HAP-1 (cell line): ENCODE measurements at regions not wholly inside any gene's neighbourhood (a gene's known extent, or its start where the extent isn't known, plus 50 kb on each side); places are given as distances from the start of the nearest gene placed in this dataset.
"Not testable (repeated sequence)": the region's sequence is repeated elsewhere in the genome, so short reads cannot be mapped to it uniquely, and the experiment has no call there.

Source experiments
- DNase-seq, 2 experiments: peaks; one replicate each; pipeline ENCODE4 v3.0.0-alpha.2; 2016 to 2020; ENCODE audit warnings: low spot score in 2 of 2
- H3K27me3 ChIP-seq: fragments of 250-450 bp; sonication (Bioruptor Pico); 2 replicates; pipeline ENCODE4 v1.5.1; 2020; ENCODE audit warnings: low read depth, mild to moderate bottlenecking, moderate library complexity
- H3K36me3 ChIP-seq: fragments of 250-450 bp; sonication (Bioruptor Pico); replicated peaks from 2 replicates; pipeline ENCODE4 v1.5.1; 2020; ENCODE audit warnings: mild to moderate bottlenecking
- H3K4me1 ChIP-seq: fragments of 250-450 bp; sonication (Bioruptor Pico); 2 replicates; pipeline ENCODE4 v1.5.1; 2020; ENCODE audit warnings: mild to moderate bottlenecking
- H3K4me3 ChIP-seq: fragments of 250-450 bp; sonication (Bioruptor Pico); 2 replicates; pipeline ENCODE4 v1.5.1; 2020; ENCODE audit warnings: mild to moderate bottlenecking, moderate library complexity
- H3K9me3 ChIP-seq: fragments of 250-450 bp; sonication (Bioruptor Pico); 2 replicates; pipeline ENCODE4 v1.5.1; 2020; ENCODE audit warnings: mild to moderate bottlenecking, moderate library complexity
- in situ Hi-C: fragments of 300-500 bp; cut with MboI; formaldehyde crosslinking; loops from 3 replicates; pipeline ENCODE4 v1.14.3; 2020; ENCODE audit warnings: low sequenced_read_pairs, inconsistent platforms, mixed read lengths

- Histone ChIP-seq H3K27me3 (no peaks in the 10 kb centered on the region), H3K36me3 (no peaks in the 10 kb centered on the region), H3K4me1 (no peaks in the 10 kb centered on the region), H3K4me3 (no peak overlapping the region), H3K9me3 (no peaks in the 10 kb centered on the region)
- in situ Hi-C loops: no loop called here
- DNase-seq: no peak
Observed at GRCh38 chr3:137820366-137820765, 56.3 kb downstream of the SOX14 start.

- in situ Hi-C loops: no loop called here
- Histone ChIP-seq H3K27me3 (no peaks in the 10 kb centered on the region; the same call in 1 of the 2 replicates), H3K4me1 (no peaks in the 10 kb centered on the region), H3K4me3 (no peak overlapping the region), H3K9me3 (no peaks in the 10 kb centered on the region), H3K36me3 (no peaks in the 10 kb centered on the region)
- no peak for DNase-seq
Observed at GRCh38 chr3:137835096-137835495, 71.0 kb downstream of the SOX14 start.

- H3K4me3 ChIP-seq: no peak overlapping the region
- DNase-seq: peak in 1 of 2 experiments; percentile 38
- H3K27me3 ChIP-seq: peaks cover 15% of the 10 kb centered on the region
- peaks cover 9% of the 10 kb centered on the region for H3K4me1 ChIP-seq
- H3K9me3 ChIP-seq: no peaks in the 10 kb centered on the region
- H3K36me3 ChIP-seq: no peaks in the 10 kb centered on the region
- in situ Hi-C loops: no loop called here
Observed at GRCh38 chr3:137845194-137845593, 81.1 kb downstream of the SOX14 start.

- in situ Hi-C loops: no loop called here
Observed at GRCh38 chr3:137845666-137846065, 81.6 kb downstream of the SOX14 start.

GRCh38 chr3:137852391-137852830 lies 88.3 kb downstream of the SOX14 start:
- peaks cover 19% of the 10 kb centered on the region for H3K27me3 ChIP-seq
- H3K36me3 ChIP-seq: no peaks in the 10 kb centered on the region
- in situ Hi-C loops: no loop called here

More at GRCh38 chr3:137845666-137846065, 81.6 kb downstream of the SOX14 start:
- Histone ChIP-seq H3K9me3 (no peaks in the 10 kb centered on the region), H3K36me3 (no peaks in the 10 kb centered on the region), H3K4me1 (peaks cover 9% of the 10 kb centered on the region), H3K27me3 (peaks cover 19% of the 10 kb centered on the region), H3K4me3 (no peak overlapping the region)
- no peak for DNase-seq

GRCh38 chr3:137854533-137855261 lies 90.6 kb downstream of the SOX14 start:
- DNase-seq: peak; percentile 55 to 71
- peaks cover 9% of the 10 kb centered on the region for H3K4me1 ChIP-seq
- in situ Hi-C loops: no loop called here
- peaks cover 7% of the 10 kb centered on the region for H3K27me3 ChIP-seq
- H3K9me3 ChIP-seq: no peaks in the 10 kb centered on the region
- no peaks in the 10 kb centered on the region for H3K36me3 ChIP-seq
- H3K4me3 ChIP-seq: no peak overlapping the region

More at GRCh38 chr3:137852391-137852830, 88.3 kb downstream of the SOX14 start:
- Histone ChIP-seq H3K4me1 (peaks cover 9% of the 10 kb centered on the region), H3K4me3 (no peak overlapping the region), H3K9me3 (no peaks in the 10 kb centered on the region)
- DNase-seq: no peak

- peaks cover 24% of the 10 kb centered on the region for H3K4me1 ChIP-seq
- in situ Hi-C loops: no loop called here
- no peaks in the 10 kb centered on the region for H3K27me3 ChIP-seq
- H3K9me3 ChIP-seq: no peaks in the 10 kb centered on the region; the same call in 1 of the 2 replicates
- no peak for DNase-seq
- no peak overlapping the region for H3K4me3 ChIP-seq
- H3K36me3 ChIP-seq: no peaks in the 10 kb centered on the region
Observed at GRCh38 chr3:137866001-137866400, 101.9 kb downstream of the SOX14 start.

- in situ Hi-C loops: no loop called here
- no peaks in the 10 kb centered on the region; the same call in 1 of the 2 replicates for H3K9me3 ChIP-seq
- H3K4me3 ChIP-seq: no peak overlapping the region
- peaks cover 24% of the 10 kb centered on the region for H3K4me1 ChIP-seq
- peak; percentile 28 to 38 for DNase-seq
- H3K36me3 ChIP-seq: no peaks in the 10 kb centered on the region
- no peaks in the 10 kb centered on the region for H3K27me3 ChIP-seq
Observed at GRCh38 chr3:137866933-137867332, 102.8 kb downstream of the SOX14 start.

- Histone ChIP-seq H3K4me1 (peaks cover 24% of the 10 kb centered on the region), H3K36me3 (no peaks in the 10 kb centered on the region), H3K27me3 (no peaks in the 10 kb centered on the region), H3K4me3 (no peak overlapping the region), H3K9me3 (no peaks in the 10 kb centered on the region; the same call in 1 of the 2 replicates)
- in situ Hi-C loops: no loop called here
- no peak for DNase-seq
Observed at GRCh38 chr3:137867611-137868010, 103.5 kb downstream of the SOX14 start.

GRCh38 chr3:137869022-137869421 lies 104.9 kb downstream of the SOX14 start:
- DNase-seq: no peak
- Histone ChIP-seq H3K36me3 (no peaks in the 10 kb centered on the region), H3K9me3 (no peaks in the 10 kb centered on the region; the same call in 1 of the 2 replicates), H3K4me1 (peaks cover 24% of the 10 kb centered on the region), H3K27me3 (no peaks in the 10 kb centered on the region), H3K4me3 (no peak overlapping the region)
- in situ Hi-C loops: no loop called here

GRCh38 chr3:137872589-137872988 lies 108.5 kb downstream of the SOX14 start:
- H3K9me3 ChIP-seq: not testable (repeated sequence)

GRCh38 chr3:137896842-137897241 lies 113.1 kb upstream of the CLDN18 start:
- DNase-seq, H3K36me3 ChIP-seq, H3K27me3 ChIP-seq, H3K4me3 ChIP-seq, H3K4me1 ChIP-seq, in situ Hi-C loops, H3K9me3 ChIP-seq: not testable (repeated sequence)

More at GRCh38 chr3:137872589-137872988, 108.5 kb downstream of the SOX14 start:
- H3K4me3 ChIP-seq, in situ Hi-C loops, H3K4me1 ChIP-seq, H3K36me3 ChIP-seq, H3K27me3 ChIP-seq, DNase-seq: not testable (repeated sequence)

- no peak for DNase-seq
- Histone ChIP-seq H3K27me3 (no peaks in the 10 kb centered on the region), H3K9me3 (no peaks in the 10 kb centered on the region), H3K4me1 (no peaks in the 10 kb centered on the region), H3K4me3 (no peak overlapping the region), H3K36me3 (no peaks in the 10 kb centered on the region)
- in situ Hi-C loops: no loop called here
Observed at GRCh38 chr3:137906985-137907649, 102.8 kb upstream of the CLDN18 start.

- in situ Hi-C loops: loop anchor here (25.0 kb wide), 1 partner anchor 812 kb away; no protein-coding TSS in a partner anchor
- Histone ChIP-seq H3K36me3 (no peaks in the 10 kb centered on the region), H3K4me1 (no peaks in the 10 kb centered on the region; the same call in 1 of the 2 replicates), H3K9me3 (no peaks in the 10 kb centered on the region; the same call in 1 of the 2 replicates), H3K27me3 (peaks cover 5% of the 10 kb centered on the region), H3K4me3 (no peak overlapping the region)
- DNase-seq: no peak
Observed at GRCh38 chr3:137924628-137925027, 85.3 kb upstream of the CLDN18 start.
